Transverse colon (tissue), 3 donors: ENCODE measurements at regions not wholly inside any gene's neighbourhood (a gene's known extent, or its start where the extent isn't known, plus 50 kb on each side); places are given as distances from the start of the nearest gene placed in this dataset.

ENCODE experiments used
- CTCF ChIP-seq, 5 experiments: fragments of 200-600 bp in 3 of 5; fragments of 450-650 bp in 2 of 5; sonication (generic) in 3 of 5; IDR thresholded peaks; 1 replicate in 2 of 5; 2 replicates in 3 of 5; pipeline ENCODE4 v1.5.1; 2016 to 2017; ENCODE audit warnings: antibody characterized with exemption in 5 of 5, inconsistent platforms in 3 of 5, mild to moderate bottlenecking in 2 of 5, moderate library complexity in 1 of 5
- POLR2A ChIP-seq: fragments of 450-650 bp; IDR thresholded peaks from one replicate; pipeline ENCODE4 v1.6.1; 2016; ENCODE audit warnings: antibody characterized with exemption, mild to moderate bottlenecking, moderate library complexity

GRCh38 chr2:236449167-236449761 is 120.4 kb upstream of the ACKR3 start:
- TF ChIP-seq POLR2A (no peak), CTCF (IDR thresholded peaks at IDR 0.05) (no peak)
